ENCODE measurements at regions not wholly inside any gene's neighbourhood (a gene's known extent, or its start where the extent isn't known, plus 50 kb on each side); places are given as distances from the start of the nearest gene placed in this dataset.

DNA sequence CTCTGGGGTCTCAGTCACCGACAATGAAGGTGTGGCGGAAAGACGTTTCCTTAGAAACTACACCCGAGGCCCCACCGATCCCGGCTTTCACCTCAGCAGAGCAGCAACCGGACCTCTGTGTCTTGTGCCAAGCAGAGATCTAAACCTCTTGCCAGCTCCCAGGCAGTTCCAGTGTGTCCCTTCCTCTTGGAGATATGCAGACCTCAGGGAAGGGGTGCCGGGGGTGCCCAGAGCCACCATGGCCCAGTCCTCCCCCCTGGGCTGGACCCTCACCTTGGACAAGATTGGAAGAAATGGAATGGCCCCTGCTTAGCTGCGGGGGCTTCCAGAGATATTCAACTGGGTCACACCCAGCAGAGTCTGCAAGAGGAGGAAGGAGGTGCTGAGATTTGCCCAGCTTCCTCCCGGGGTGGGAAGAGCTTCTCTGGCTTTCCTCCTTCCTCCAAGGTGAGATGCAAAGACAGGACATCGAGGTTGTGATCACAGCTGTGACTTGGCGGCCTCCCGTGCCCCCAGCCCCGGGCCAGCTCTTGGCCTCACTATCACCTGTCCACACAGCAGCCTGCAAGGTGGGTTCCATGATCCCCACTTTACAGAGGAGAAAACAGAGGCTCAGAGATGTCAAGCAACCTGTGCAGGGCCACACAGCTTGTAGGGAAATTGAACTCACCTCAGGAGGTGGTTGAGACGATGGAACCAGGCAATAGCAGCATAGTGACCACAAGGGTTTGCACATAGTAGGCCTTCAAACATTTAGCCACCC is 281.7 kb upstream of the RTL1 start:
- in situ Hi-C loops (cut with MboI; ENCODE audit: low pct_unique_long_range_greater_than_20kb, low sequenced_read_pairs, unreplicated experiment): no loop called here
- no peak for DNase-seq (ENCODE audit: low spot score)
- TF ChIP-seq, protein P1, sequence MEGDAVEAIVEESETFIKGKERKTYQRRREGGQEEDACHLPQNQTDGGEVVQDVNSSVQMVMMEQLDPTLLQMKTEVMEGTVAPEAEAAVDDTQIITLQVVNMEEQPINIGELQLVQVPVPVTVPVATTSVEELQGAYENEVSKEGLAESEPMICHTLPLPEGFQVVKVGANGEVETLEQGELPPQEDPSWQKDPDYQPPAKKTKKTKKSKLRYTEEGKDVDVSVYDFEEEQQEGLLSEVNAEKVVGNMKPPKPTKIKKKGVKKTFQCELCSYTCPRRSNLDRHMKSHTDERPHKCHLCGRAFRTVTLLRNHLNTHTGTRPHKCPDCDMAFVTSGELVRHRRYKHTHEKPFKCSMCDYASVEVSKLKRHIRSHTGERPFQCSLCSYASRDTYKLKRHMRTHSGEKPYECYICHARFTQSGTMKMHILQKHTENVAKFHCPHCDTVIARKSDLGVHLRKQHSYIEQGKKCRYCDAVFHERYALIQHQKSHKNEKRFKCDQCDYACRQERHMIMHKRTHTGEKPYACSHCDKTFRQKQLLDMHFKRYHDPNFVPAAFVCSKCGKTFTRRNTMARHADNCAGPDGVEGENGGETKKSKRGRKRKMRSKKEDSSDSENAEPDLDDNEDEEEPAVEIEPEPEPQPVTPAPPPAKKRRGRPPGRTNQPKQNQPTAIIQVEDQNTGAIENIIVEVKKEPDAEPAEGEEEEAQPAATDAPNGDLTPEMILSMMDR (IDR thresholded peaks at IDR 0.05; ENCODE audit: extremely low read depth, insufficient read depth, missing control alignments): no peak

DNA sequence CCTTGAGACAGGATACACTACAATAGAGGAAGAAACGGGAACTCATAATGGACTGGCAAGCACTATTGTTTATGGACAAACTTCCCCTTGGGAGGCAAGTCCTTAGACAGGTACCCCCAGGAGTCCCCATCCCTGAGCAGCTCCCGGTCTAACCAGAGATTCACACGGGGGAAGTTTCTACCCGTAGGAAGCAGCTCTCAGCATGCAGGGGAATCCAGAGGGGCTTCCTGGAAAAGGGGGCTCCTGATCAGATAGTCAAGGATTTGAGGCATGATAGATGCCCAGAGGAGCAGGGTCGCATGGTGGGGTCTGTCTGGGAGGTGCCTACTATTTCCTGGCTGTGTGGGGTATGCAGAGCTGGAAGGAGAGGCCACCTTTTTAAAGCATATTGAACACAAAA is 282.4 kb upstream of the RTL1 start:
- in situ Hi-C loops (cut with MboI; ENCODE audit: low pct_unique_long_range_greater_than_20kb, low sequenced_read_pairs, unreplicated experiment): no loop called here
- no peak for DNase-seq (ENCODE audit: low spot score)
- TF ChIP-seq, protein P1 (IDR thresholded peaks at IDR 0.05; ENCODE audit: extremely low read depth, insufficient read depth, missing control alignments): no peak

DNA sequence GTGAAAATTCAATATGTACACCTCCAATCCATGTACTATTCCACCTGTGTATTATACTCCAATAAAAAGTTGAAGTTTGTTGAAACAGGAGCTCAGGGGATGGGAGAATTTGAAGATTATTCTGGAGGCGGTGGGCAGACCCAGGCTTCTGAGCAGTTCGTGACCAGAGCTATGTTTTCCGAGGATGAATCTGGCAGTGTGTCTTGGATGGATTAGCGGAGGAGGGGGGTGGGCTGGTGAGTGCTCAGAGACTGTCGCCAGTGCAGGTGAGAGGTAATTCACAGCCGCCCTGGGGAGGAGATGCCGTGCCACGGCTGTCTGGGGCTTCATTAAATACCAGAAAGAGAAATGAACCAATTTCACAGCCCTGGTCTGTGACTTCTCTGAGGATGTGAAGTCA is 283.0 kb upstream of the RTL1 start:
- TF ChIP-seq, protein P1 (IDR thresholded peaks at IDR 0.05; ENCODE audit: extremely low read depth, insufficient read depth, missing control alignments): no peak
- no peak for DNase-seq (ENCODE audit: low spot score)
- in situ Hi-C loops (cut with MboI; ENCODE audit: low pct_unique_long_range_greater_than_20kb, low sequenced_read_pairs, unreplicated experiment): no loop called here

DNA sequence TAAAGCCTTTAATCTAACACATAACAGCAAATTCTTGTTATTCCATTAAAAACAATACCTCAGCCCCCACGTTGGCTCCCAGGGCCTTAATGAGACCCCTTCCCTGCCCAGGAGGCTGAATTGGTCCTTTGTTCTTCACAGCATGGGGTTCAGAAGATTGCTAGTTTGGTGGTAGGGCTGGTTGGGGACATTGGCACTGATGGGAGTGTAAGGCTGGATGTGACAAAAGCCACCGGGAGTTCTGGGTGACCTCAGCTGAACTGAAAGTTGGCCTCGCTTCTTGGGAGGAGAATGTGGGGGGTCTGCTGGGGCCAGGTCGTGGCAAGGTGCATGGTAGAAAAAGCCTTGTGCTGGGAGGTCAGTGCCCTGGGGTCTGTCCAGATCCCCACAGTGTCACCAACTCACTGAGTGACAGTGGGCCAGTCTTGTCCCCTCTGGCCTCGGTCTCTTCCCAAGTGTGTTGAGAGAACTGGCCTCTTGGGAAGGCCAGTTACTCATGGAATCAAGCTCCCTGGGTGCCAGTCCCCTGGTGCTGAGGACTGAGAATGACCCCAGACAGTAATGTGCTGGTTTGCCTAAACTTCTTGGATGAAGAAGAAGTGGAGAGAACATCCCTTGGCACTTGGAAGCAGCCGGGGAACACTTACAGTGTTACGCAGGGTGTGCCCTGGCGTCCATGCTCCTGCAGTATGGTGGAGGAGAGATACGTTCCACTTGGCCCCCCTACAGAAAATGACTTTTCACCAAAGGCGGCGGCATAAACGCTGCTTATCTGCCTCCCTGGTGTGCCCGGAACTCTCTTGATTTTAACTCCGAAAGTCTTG is 283.7 kb upstream of the RTL1 start:
- DNase-seq (ENCODE audit: low spot score): no peak
- in situ Hi-C loops (cut with MboI; ENCODE audit: low pct_unique_long_range_greater_than_20kb, low sequenced_read_pairs, unreplicated experiment): no loop called here
- TF ChIP-seq, protein P1 (IDR thresholded peaks at IDR 0.05; ENCODE audit: extremely low read depth, insufficient read depth, missing control alignments): no peak

DNA sequence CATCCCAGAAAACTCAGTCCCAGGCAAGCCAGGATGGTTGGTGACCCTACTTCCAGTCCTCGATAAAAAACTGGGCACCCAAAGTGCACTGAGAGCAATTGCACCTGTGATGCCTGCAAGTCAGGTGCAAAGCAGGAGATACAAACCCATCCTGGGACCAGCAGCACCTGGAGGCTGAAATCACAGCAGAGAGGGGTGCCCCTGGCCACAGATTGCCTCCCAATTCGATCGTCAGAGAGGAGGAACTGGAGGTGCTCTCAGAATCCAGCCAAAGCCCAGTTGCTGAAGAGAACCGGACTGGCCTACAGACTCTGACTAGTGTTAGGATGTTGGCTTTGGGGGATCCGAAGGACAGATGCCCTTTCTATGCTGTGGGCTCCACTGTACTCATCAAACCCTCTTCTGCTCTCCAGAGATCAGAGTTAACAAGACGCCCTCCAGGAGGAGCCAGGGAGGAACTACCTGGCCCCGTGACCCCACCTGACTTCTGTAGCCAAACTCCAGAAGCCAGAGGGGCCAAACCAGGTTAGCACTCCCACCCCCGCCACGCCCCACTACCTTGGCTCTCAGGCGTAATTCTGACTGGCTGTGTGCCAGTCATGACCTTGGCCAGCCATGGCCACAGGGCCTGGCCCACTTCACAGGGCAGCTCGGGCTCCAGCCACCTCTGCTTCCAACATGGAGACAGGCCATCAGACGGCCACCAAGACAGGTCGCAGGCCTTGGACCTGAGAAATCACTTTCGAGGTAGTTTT is 284.5 kb upstream of the RTL1 start:
- in situ Hi-C loops (cut with MboI; ENCODE audit: low pct_unique_long_range_greater_than_20kb, low sequenced_read_pairs, unreplicated experiment): no loop called here
- TF ChIP-seq, protein P1 (IDR thresholded peaks at IDR 0.05; ENCODE audit: extremely low read depth, insufficient read depth, missing control alignments): no peak
- no peak for DNase-seq (ENCODE audit: low spot score)

DNA sequence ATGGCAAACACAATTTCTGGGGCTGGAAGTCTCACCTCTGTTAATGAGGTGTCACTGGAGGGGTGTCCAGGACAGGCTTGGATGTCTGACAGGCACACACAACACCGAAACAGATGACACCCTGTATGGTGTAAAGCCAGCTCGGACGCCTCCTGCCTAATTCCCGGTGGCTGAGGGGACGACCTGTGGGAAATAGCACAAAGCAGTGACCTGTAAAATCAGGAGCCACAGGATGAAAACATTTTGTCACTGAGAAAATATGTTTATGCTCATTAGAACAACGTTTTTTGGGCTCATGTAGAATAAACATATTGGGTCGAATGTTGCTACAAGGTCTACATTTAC is 285.0 kb upstream of the RTL1 start:
- TF ChIP-seq, protein P1 (IDR thresholded peaks at IDR 0.05; ENCODE audit: extremely low read depth, insufficient read depth, missing control alignments): no peak
- in situ Hi-C loops (cut with MboI; ENCODE audit: low pct_unique_long_range_greater_than_20kb, low sequenced_read_pairs, unreplicated experiment): no loop called here
- DNase-seq (ENCODE audit: low spot score): no peak
